ENCODE measurements at regions not wholly inside any gene's neighbourhood (a gene's known extent, or its start where the extent isn't known, plus 50 kb on each side); places are given as distances from the start of the nearest gene placed in this dataset.

DNA sequence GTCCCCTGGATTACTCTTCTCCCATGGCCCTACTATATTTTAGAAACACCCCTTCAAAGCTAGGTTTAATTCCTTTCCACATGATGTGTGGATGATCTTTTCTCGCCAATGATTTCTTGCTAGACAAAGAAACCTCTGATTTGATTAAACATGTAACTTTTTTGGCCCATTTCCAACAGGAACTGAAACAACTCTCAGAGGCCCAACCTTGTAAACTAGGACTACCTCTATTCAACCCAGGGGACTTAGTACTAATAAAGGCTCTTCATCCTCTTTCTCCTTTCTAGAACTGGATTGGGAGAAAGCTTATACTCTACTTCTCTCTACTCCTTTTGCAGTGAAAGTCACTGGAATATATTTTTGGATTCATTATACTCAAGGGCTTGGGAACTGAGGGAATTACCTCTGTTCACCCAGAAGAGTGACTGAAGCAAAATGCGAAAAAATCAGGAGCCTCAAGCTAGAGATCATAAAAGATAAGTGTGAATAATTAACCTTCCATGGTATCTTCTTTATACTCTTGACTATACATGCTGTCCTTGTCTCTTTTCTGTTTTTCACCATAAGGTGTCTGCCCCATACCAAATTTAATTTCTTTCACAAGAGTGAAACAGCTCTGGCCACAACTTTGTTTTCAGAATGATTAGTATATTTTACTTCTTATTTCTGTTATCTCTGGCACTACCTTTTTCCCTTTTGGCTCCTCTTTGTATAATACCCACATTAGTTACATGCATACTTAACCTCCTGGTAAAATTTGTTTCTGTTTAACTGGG is 977.6 kb downstream of the SLITRK5 start:
- H3K9me3 ChIP-seq, result no peaks in the 10 kb centered on the region
- TF ChIP-seq, protein P1, sequence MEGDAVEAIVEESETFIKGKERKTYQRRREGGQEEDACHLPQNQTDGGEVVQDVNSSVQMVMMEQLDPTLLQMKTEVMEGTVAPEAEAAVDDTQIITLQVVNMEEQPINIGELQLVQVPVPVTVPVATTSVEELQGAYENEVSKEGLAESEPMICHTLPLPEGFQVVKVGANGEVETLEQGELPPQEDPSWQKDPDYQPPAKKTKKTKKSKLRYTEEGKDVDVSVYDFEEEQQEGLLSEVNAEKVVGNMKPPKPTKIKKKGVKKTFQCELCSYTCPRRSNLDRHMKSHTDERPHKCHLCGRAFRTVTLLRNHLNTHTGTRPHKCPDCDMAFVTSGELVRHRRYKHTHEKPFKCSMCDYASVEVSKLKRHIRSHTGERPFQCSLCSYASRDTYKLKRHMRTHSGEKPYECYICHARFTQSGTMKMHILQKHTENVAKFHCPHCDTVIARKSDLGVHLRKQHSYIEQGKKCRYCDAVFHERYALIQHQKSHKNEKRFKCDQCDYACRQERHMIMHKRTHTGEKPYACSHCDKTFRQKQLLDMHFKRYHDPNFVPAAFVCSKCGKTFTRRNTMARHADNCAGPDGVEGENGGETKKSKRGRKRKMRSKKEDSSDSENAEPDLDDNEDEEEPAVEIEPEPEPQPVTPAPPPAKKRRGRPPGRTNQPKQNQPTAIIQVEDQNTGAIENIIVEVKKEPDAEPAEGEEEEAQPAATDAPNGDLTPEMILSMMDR (IDR thresholded peaks at IDR 0.05), result no peak
- H3K4me1 ChIP-seq, result no peaks in the 10 kb centered on the region
- H3K36me3 ChIP-seq, result no peaks in the 10 kb centered on the region
- H3K27me3 ChIP-seq, result no peaks in the 10 kb centered on the region
- no peak for ATAC-seq
- H3K27ac ChIP-seq, result no peak overlapping the region
- intact Hi-C loops (cut with DNase I), result no loop called here
- 49% methylated on average over 2 of the region's 2 CpGs for WGBS (ENCODE audit: insufficient coverage, low coverage, low lambda C conversion rate, missing lambda C conversion rate)
- no peak overlapping the region for H3K4me3 ChIP-seq
- no peak for DNase-seq

DNA sequence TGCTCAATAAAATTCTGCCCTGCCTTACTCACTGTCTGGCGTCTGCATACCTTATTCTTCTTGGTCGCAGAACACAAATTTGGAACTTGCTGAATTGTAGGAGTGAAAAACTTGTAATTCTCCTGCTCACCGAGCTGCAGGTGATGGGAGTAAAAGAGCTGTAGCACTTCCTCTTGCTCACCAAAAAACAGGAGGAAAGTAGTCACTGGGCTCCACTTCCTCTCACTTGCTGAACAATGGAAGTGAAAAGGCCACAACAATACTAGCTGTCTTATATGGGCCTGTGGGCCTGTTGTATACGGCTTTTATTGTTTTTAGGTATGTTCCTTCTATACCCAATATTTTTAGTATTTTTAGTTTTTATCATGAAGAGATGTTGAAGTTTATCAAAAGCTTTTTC is 978.7 kb downstream of the SLITRK5 start:
- H3K27me3 ChIP-seq, result no peaks in the 10 kb centered on the region
- DNase-seq (no peak), ATAC-seq (no peak)
- H3K27ac ChIP-seq, result no peak overlapping the region
- H3K36me3 ChIP-seq, result no peaks in the 10 kb centered on the region
- H3K4me3 ChIP-seq, result no peak overlapping the region
- H3K9me3 ChIP-seq, result no peaks in the 10 kb centered on the region
- H3K4me1 ChIP-seq, result no peaks in the 10 kb centered on the region
- intact Hi-C loops (cut with DNase I), result no loop called here
- WGBS (ENCODE audit: insufficient coverage, low coverage, low lambda C conversion rate, missing lambda C conversion rate), result 32% methylated on average over 4 of the region's 4 CpGs
- no peak for TF ChIP-seq POLR2A (IDR thresholded peaks at IDR 0.05)
- TF ChIP-seq, protein P1 (IDR thresholded peaks at IDR 0.05), result no peak

DNA sequence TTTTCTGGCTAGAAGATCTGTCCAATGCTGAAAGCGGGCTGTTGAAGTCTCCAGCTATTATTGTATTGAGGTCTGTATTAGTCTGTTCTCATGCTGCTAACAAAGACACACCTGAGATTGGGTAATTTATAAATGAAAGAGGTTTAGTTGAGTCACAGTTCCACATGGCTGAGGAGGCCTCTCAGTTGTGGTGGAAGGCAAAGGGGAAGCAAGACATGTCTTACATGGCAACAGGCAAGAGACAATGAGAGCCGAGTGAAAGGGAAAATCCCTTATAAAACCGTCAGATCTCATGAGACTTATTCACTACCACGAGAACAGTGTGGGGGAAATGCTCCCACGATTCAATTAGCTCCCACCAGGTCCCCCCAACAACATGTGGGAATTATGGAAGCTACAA is 980.4 kb downstream of the SLITRK5 start:
- H3K4me3 ChIP-seq, result no peak overlapping the region
- WGBS (ENCODE audit: insufficient coverage, low coverage, low lambda C conversion rate, missing lambda C conversion rate), result 51% methylated on average over 5 of the region's 5 CpGs
- intact Hi-C loops (cut with DNase I), result no loop called here

DNA sequence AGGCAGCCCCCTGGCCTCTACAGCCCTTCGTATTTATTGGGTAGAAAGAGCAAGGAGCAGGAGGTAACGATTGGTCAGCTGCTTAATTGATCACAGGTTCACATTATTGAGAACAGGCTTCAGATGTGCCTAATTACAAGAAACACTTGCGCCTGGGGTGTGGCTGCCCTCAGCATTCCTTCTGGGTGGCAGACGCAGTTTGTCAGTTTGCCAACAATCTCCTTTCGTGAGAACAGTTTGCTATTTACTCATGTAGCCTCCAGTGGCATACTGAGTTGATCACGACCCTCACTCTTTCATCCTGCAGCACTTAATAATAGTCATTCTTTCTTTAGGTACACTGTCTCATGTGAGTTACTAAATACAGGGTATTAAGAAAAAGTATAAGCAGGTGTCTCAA is 985.6 kb downstream of the SLITRK5 start:
- Histone ChIP-seq H3K9me3 (no peaks in the 10 kb centered on the region), H3K36me3 (no peaks in the 10 kb centered on the region), H3K4me1 (no peaks in the 10 kb centered on the region), H3K27me3 (no peaks in the 10 kb centered on the region), H3K4me3 (no peak overlapping the region), H3K27ac (no peak overlapping the region)
- 31% methylated on average over 5 of the region's 6 CpGs for WGBS (ENCODE audit: insufficient coverage, low coverage, low lambda C conversion rate, missing lambda C conversion rate)
- DNase-seq (no peak), ATAC-seq (no peak)
- intact Hi-C loops (cut with DNase I), result no loop called here
- TF ChIP-seq POLR2A (IDR thresholded peaks at IDR 0.05), result no peak
- TF ChIP-seq, protein P1 (IDR thresholded peaks at IDR 0.05), result no peak

More for the DNA sequence above, 980.4 kb downstream of the SLITRK5 start:
- Histone ChIP-seq H3K27me3 (no peaks in the 10 kb centered on the region), H3K36me3 (no peaks in the 10 kb centered on the region), H3K27ac (no peak overlapping the region), H3K4me1 (no peaks in the 10 kb centered on the region), H3K9me3 (no peaks in the 10 kb centered on the region)
- ATAC-seq, result no peak
- no peak for DNase-seq
- TF ChIP-seq, protein P1 (IDR thresholded peaks at IDR 0.05), result no peak
- TF ChIP-seq POLR2A (IDR thresholded peaks at IDR 0.05), result no peak
